ENCODE measurements at regions not wholly inside any gene's neighbourhood (a gene's known extent, or its start where the extent isn't known, plus 50 kb on each side); places are given as distances from the start of the nearest gene placed in this dataset.

GRCh38 chr10:44435196-44435595, 50.3 kb upstream of the CXCL12 start:
- DNase-seq: no peak

- DNase-seq: no peak
These were observed 51.3 kb upstream of the CXCL12 start for GRCh38 chr10:44436240-44436639.

GRCh38 chr10:44437840-44438511, 53.1 kb upstream of the CXCL12 start:
- DNase-seq: no peak

- DNase-seq: no peak
These were observed 54.5 kb upstream of the CXCL12 start for GRCh38 chr10:44439239-44439957.

GRCh38 chr10:44439958-44440244, 55.0 kb upstream of the CXCL12 start:
- no peak for DNase-seq

GRCh38 chr10:44457259-44457658, 72.4 kb upstream of the CXCL12 start:
- no peak for DNase-seq

- no peak for DNase-seq
These were observed 73.9 kb upstream of the CXCL12 start for GRCh38 chr10:44458671-44459413.

- no peak for DNase-seq
These were observed 74.8 kb upstream of the CXCL12 start for GRCh38 chr10:44459671-44460070.

GRCh38 chr10:44460416-44460815, 75.5 kb upstream of the CXCL12 start:
- DNase-seq: no peak

- DNase-seq: no peak
These were observed 77.5 kb upstream of the CXCL12 start for GRCh38 chr10:44462338-44462914.

- DNase-seq: no peak
These were observed 78.7 kb upstream of the CXCL12 start for GRCh38 chr10:44463511-44464121.

- no peak for DNase-seq
These were observed 79.6 kb upstream of the CXCL12 start for GRCh38 chr10:44464503-44464902.

GRCh38 chr10:44465401-44466115, 80.7 kb upstream of the CXCL12 start:
- no peak for DNase-seq

- DNase-seq: no peak
These were observed 81.3 kb upstream of the CXCL12 start for GRCh38 chr10:44466236-44466635.

- DNase-seq: no peak
These were observed 82.2 kb upstream of the CXCL12 start for GRCh38 chr10:44467090-44467489.

GRCh38 chr10:44467900-44468299, 83.0 kb upstream of the CXCL12 start:
- DNase-seq: no peak

- DNase-seq: no peak
These were observed 83.6 kb upstream of the CXCL12 start for GRCh38 chr10:44468525-44468924.

GRCh38 chr10:44468965-44469364, 84.1 kb upstream of the CXCL12 start:
- DNase-seq: no peak

- DNase-seq: no peak
These were observed 85.9 kb upstream of the CXCL12 start for GRCh38 chr10:44470784-44471183.

- DNase-seq: no peak
These were observed 86.5 kb upstream of the CXCL12 start for GRCh38 chr10:44471410-44471809.

- DNase-seq: no peak
These were observed 88.2 kb upstream of the CXCL12 start for GRCh38 chr10:44473146-44473545.

GRCh38 chr10:44476409-44477045, 91.6 kb upstream of the CXCL12 start:
- no peak for DNase-seq
